ENCODE measurements at regions not wholly inside any gene's neighbourhood (a gene's known extent, or its start where the extent isn't known, plus 50 kb on each side); places are given as distances from the start of the nearest gene placed in this dataset. TPM values are rescaled to one million over a fixed set of nuclear protein-coding genes. Genes with fewer than 3 reads are reported as not detected.
"Not testable (repeated sequence)": the region's sequence is repeated elsewhere in the genome, so short reads cannot be mapped to it uniquely, and the experiment has no call there.

DNA sequence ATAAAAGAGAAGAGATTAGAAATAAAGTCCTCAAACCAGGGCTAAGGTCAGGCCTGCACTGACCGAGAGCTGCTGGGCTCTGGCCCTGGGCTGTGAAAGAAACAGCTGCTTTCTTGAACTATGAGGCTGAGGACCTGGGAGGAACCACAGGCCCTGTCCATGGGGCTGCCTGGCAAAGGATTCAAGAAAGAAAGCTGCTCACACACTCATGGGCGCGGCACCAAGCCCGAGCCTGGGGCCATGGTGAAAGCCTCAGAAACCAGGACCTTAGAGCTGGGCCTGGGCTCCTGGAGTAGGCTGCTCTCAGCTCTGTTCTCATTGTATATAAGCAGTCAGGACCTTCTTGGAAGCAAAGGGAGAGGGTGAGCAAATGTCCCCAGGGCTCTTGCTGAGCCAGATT lies 601.9 kb downstream of the RPIA start:
- DNase-seq (ENCODE audit: low spot score): not testable (repeated sequence)

DNA sequence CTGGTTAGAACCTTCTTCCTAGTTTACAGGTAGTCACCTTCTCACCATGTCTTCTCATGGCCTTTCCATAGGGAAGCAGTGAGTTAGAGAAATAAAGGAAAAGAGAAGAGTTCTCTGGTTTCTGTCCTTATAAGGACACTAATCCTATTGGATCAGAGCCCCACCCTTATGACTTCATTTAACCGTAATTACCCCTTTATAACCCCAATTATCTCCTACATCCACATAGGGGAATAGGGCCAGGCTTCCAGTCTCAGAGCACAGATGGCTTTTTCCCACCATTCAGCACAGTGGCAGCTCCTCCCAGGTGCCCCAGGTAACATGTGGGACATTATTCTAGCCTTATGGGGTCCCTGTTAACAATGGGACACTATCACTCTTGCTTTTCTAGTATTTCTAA lies 602.9 kb downstream of the RPIA start:
- DNase-seq (ENCODE audit: low spot score): not testable (repeated sequence)

DNA sequence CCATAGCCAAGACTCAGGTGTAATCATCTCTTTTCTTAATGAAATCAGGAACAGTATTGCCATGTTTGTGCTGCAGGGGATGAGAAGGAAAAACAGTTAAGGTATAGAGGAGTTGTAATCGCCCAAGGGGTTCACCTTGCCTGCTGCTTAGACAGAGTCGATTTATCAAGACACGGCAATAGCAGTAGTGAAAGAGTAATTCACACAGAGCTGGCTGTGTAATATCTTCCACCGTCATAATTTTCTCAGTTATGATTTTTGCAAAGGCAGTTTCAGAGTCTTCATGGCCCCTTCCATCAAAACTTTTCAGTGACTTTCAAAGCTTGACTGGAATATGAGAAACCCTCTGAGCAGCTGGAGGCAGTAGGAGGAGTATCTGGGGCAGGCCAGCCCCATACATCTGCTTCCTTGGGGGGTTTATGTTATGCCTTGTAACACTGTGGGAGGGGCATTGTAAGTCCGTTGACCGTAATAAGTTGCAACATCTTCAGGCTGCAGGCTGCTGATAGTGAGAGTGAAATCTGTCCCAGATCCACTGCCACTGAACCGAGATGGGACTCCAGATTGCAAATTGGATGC lies 605.4 kb downstream of the RPIA start:
- DNase-seq (ENCODE audit: low spot score): not testable (repeated sequence)

DNA sequence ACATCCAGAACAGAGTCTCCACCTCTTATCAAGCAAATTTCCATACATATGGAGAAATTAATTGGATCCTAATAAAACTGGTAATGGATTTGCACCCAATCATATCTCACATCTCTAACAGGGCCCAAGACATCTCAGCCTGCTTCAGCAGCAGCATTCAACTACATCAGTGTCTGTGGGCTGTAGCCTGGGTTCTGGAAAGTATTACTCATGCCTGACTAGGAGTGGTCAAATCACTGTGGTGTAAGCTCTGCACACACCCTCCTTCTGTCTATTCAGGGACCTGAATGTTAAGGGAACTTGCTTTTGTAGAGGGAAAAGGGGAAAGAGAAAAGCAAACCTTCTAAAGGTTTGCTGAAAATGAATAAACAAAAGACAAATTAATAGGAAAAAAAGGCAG lies 607.7 kb downstream of the RPIA start:
- not testable (repeated sequence) for DNase-seq (ENCODE audit: low spot score)

DNA sequence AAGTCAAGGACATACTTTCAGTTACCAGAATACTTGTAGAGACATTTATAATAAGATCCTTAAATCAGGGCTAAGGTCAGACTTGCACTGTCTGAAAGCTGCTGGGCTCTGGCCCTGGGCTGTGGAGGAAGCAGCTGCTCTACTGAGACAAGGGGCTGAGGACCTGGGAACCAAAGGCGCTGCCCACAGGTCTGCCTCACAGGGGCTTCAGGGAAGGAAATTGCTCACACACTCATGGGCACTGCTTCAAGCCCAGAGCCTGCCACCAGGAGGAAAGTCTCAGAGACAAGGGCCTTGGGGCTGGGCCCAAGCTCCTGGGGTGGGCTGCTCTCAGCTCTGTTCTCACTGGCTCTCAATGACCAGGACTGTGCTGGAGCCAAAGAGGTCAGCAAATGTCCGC lies 614.1 kb downstream of the RPIA start:
- DNase-seq (ENCODE audit: low spot score): not testable (repeated sequence)

DNA sequence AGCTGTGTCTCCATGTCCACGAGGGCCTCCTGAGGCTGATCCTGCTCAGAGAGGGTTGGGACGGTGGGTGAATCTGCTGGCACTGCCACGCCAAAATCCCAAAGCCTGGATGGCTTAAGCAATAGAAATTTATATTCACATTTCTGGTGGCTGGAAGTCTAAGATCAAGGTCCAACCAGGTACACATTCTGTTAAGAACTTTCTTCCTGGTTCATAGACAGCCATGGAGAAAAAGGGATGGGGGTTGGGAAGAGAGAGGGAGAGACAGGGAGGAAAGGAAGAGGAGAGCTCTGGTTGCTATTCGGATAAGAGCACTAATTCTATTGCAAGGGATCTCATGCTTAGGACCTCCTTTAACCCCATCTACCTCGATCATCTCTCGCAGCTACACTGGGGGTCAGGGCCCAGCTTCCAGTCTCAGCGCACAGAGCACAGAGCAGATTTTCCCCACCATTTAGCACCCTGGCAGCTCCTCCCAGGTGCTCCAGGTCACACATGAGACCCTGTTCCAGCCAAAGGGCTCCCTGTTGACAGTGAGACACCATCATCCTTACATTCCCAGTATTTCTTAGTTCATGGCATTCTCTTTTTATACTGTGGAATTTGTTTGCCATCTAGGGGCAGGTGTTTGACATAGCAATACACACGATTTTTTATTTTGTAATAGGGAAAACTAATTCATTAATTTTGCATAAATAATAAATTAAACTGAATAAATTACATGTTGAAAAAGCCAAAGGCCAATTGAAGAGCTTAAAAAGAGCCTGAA lies 615.6 kb downstream of the RPIA start:
- not testable (repeated sequence) for DNase-seq (ENCODE audit: low spot score)

DNA sequence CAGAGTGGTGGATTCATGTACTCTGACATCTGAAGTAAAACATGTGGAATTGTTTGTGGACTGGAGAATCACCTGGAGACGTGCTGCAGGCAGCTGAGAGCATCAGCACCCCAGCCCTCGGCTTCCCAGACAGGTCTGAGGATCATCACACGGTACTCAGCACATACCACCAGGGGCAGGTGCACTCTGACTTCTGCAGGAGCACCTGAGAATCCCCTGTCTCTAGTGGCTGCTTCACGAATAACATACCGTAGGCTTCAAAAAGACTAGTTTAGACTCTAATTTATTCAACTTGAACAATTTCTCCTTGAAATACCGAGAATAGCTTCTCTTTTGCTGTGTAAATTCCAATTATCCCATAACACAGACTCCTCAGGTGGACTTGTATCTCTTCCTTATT lies 627.5 kb downstream of the RPIA start:
- not testable (repeated sequence) for DNase-seq (ENCODE audit: low spot score)

DNA sequence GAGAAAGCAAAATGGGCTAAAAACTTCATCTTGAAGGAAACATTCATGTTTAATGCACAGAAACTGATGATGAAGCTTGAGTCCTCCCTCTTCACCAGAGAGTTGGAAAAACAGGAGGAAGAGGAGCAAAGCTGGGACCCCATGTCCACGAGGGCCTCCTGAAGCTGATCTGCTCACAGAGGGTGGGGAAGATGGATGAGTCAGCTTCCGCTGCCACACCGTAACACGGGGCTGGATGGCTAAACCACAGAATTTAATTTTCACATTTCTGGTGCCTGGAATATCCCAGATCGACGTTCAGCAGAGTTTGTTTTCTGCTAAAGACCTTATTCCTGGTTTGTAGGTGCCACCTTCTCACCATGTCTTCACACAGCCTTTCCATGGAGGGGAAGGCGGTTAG lies 634.4 kb downstream of the RPIA start:
- not testable (repeated sequence) for DNase-seq (ENCODE audit: low spot score)

DNA sequence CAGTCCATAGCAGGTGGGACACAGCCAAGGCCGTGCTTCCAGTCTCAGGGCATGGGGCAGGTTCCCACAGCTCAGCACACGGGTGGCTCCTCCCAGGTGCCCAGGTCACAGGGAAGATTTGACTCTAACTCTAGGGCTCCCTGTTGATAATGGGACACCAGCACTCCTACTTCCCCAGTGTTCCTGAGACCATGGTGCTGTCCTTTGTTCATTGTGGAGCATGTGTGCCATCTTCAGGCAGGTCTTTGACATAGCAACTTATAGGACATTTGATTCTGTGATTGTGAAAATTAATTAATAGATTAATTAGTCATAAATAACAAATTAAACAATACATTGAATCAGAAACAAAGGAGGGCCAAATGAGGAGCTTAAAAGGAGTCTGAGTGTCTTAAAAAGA lies 635.0 kb downstream of the RPIA start:
- peak; percentile 16 for DNase-seq (ENCODE audit: low spot score)

DNA sequence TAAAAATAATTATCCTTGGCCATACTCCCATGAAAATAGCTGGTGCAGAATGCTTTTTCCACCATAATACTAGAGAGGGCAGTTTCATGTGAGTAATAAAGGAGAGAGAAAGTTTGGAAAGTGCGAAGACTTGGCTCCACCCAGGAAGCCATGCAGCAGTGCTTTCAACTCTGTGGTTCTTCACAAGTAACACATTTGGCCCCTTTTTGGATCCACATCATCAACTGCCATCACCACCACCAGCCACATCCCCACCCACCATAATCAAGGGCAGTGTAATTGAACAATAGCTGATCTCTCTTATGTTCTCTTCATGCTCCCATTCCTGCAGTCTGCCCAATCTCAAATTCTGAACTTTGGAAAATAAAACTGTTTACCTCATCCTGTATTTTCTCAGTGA lies 637.3 kb downstream of the RPIA start:
- DNase-seq (ENCODE audit: low spot score): not testable (repeated sequence)

Small RNA genes lying in the stretch of these regions (small RNA-seq; reads per million reads assigned to genes)
- not detected for gene IGKJ1
- gene IGKJ3: not detected
- not detected for gene IGKJ4
- not detected for gene IGKJ5
- not detected for gene IGKV1-35
- gene IGKV2-19: not detected
- not detected for gene IGKV2-36
- gene IGKV2-38: not detected
- gene IGKV3-25: not detected
- gene IGKV7-3: not detected
- gene MIR4436A: not detected
